ENCODE measurements at regions not wholly inside any gene's neighbourhood (a gene's known extent, or its start where the extent isn't known, plus 50 kb on each side); places are given as distances from the start of the nearest gene placed in this dataset.

DNA sequence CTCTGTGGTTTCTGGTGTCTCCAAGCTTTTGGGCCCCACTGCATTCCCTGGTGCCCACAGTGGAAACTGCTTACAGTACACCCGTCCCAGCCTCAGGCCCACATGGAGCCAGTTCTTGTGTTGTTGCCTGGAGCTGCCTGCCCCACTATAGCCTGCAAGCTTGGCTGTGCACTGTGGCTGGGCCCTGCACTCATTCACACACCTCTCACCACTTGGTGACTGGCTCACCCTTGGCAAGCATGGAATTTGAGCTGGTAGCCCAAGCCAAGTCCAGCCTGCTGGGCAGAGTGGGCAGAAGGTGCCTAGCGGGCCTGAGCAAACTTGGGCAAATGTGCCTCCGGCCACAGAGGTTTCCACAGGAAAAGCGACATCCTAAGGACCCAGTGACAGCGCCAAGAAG is 472.3 kb downstream of the MMUT start:
- H3K9me3 ChIP-seq (ENCODE audit: low read length) = no peaks in the 10 kb centered on the region; the same call in 1 of the 2 replicates
- no peaks in the 10 kb centered on the region for H3K79me2 ChIP-seq (ENCODE audit: insufficient read depth, low read length)
- POLR2A ChIA-PET = no interaction called here
- intact Hi-C loops (cut with micrococcal nuclease; ENCODE audit: unreplicated experiment) (no loop called here), in situ Hi-C loops (cut with HindIII; ENCODE audit: extremely low pct_ligation_motif_present, low pct_unique_long_range_greater_than_20kb) (no loop called here)
- DNase-seq (ENCODE audit: low spot score) (no peak), FAIRE-seq (no peak), ATAC-seq (peak; percentile 86)
- no peak overlapping the region for H3K9ac ChIP-seq (ENCODE audit: insufficient read depth, low read depth, low read length)
- no peak overlapping the region for H2AFZ ChIP-seq (ENCODE audit: low read length)
- CTCF ChIA-PET (ENCODE audit: low intra/inter-chr PET ratio, low total read pairs) = no interaction called here
- H3K36me3 ChIP-seq (replicated peaks in 1 of 2; ENCODE audit: control insufficient read depth in 1 of 2, insufficient read depth in 2 of 2, low read length in 2 of 2) = no peaks in the 10 kb centered on the region
- H4K20me1 ChIP-seq (ENCODE audit: insufficient read depth, low read length) = no peaks in the 10 kb centered on the region
- TF ChIP-seq SIN3B (IDR thresholded peaks at IDR 0.05; ENCODE audit: low read length) (no peak), ZNF326 (CRISPR knock-in tag; IDR thresholded peaks at IDR 0.05; ENCODE audit: borderline replicate concordance) (no peak), PLRG1 (conservative IDR thresholded peaks at IDR 0.05) (no peak), ZNF329 (CRISPR knock-in tag; IDR thresholded peaks at IDR 0.05; ENCODE audit: low read depth) (no peak), SIX1 (CRISPR knock-in tag; IDR thresholded peaks at IDR 0.05; ENCODE audit: borderline replicate concordance) (no peak)
- no peak overlapping the region for H3K4me3 ChIP-seq (replicated peaks in 1 of 3; ENCODE audit: insufficient read depth in 1 of 3, low read depth in 2 of 3, low read length in 3 of 3)
- BruUV-seq (replicated peaks) = no TSS peak
- no peak overlapping the region for H3K27ac ChIP-seq (ENCODE audit: extremely low read length, insufficient read depth, low read length)
- 21% methylated on average over 5 of the region's 5 CpGs for WGBS (ENCODE audit: low lambda C conversion rate)
- no peaks in the 10 kb centered on the region; a peak in 1 of 5 replicates for H3K27me3 ChIP-seq (ENCODE audit: control insufficient read depth in 1 of 2, insufficient read depth in 2 of 2, low read length in 2 of 2)
- H3K4me2 ChIP-seq (ENCODE audit: low read depth, low read length) = peak overlapping the region; percentile 33
- no peaks in the 10 kb centered on the region for H3K4me1 ChIP-seq (ENCODE audit: insufficient read depth, low read length)

DNA sequence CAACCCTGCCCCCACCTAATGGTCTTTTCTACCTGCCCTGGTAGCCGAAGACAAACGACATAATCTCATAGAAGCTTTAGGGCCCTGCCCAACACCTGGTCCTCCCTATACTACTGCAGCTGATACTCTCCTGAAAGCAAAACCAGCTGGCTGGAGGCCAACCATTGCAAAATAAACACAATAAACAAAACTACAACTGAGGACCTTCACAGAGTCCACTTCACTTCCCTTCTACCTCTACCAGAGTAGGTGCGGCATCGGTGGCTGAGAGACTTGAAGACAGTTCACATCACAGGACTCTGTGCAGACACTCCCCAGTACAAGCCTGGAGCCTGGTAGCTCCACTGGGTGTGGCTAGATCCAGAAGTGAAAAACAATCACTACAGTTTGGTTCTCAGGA is 476.2 kb downstream of the MMUT start:
- no peak overlapping the region for H2AFZ ChIP-seq (ENCODE audit: low read length)
- CTCF ChIA-PET (ENCODE audit: low intra/inter-chr PET ratio, low total read pairs) = no interaction called here

More for the DNA sequence above, 476.2 kb downstream of the MMUT start:
- DNase-seq (ENCODE audit: low spot score) (no peak), ATAC-seq (no peak), FAIRE-seq (no peak)
- POLR2A ChIA-PET = no interaction called here
- 40% methylated on average over 4 of the region's 4 CpGs for WGBS (ENCODE audit: low lambda C conversion rate)
- Histone ChIP-seq H3K79me2 (ENCODE audit: insufficient read depth, low read length) (no peaks in the 10 kb centered on the region), H3K4me2 (ENCODE audit: low read depth, low read length) (no peak overlapping the region), H3K36me3 (replicated peaks in 1 of 2; ENCODE audit: control insufficient read depth in 1 of 2, insufficient read depth in 2 of 2, low read length in 2 of 2) (no peaks in the 10 kb centered on the region), H3K9ac (ENCODE audit: insufficient read depth, low read depth, low read length) (no peak overlapping the region), H4K20me1 (ENCODE audit: insufficient read depth, low read length) (no peaks in the 10 kb centered on the region), H3K4me1 (ENCODE audit: insufficient read depth, low read length) (no peaks in the 10 kb centered on the region), H3K27me3 (ENCODE audit: control insufficient read depth in 1 of 2, insufficient read depth in 2 of 2, low read length in 2 of 2) (no peaks in the 10 kb centered on the region; a peak in 1 of 5 replicates), H3K9me3 (ENCODE audit: low read length) (no peaks in the 10 kb centered on the region; the same call in 1 of the 2 replicates), H3K4me3 (replicated peaks in 1 of 3; ENCODE audit: insufficient read depth in 1 of 3, low read depth in 2 of 3, low read length in 3 of 3) (no peak overlapping the region), H3K27ac (ENCODE audit: extremely low read length, insufficient read depth, low read length) (no peak overlapping the region)
- in situ Hi-C loops (cut with HindIII; ENCODE audit: extremely low pct_ligation_motif_present, low pct_unique_long_range_greater_than_20kb) = no loop called here
- no peak for TF ChIP-seq ZNF510 (CRISPR knock-in tag; IDR thresholded peaks at IDR 0.05; ENCODE audit: low read depth)
- no peak for TF ChIP-seq ZNF549 (CRISPR knock-in tag; IDR thresholded peaks at IDR 0.05)
- no peak for TF ChIP-seq ZNF660 (CRISPR knock-in tag; IDR thresholded peaks at IDR 0.05; ENCODE audit: borderline replicate concordance, low read depth)
- TF ChIP-seq KAT8 (CRISPR knock-in tag; IDR thresholded peaks at IDR 0.05) = no peak
- TF ChIP-seq, protein P1, sequence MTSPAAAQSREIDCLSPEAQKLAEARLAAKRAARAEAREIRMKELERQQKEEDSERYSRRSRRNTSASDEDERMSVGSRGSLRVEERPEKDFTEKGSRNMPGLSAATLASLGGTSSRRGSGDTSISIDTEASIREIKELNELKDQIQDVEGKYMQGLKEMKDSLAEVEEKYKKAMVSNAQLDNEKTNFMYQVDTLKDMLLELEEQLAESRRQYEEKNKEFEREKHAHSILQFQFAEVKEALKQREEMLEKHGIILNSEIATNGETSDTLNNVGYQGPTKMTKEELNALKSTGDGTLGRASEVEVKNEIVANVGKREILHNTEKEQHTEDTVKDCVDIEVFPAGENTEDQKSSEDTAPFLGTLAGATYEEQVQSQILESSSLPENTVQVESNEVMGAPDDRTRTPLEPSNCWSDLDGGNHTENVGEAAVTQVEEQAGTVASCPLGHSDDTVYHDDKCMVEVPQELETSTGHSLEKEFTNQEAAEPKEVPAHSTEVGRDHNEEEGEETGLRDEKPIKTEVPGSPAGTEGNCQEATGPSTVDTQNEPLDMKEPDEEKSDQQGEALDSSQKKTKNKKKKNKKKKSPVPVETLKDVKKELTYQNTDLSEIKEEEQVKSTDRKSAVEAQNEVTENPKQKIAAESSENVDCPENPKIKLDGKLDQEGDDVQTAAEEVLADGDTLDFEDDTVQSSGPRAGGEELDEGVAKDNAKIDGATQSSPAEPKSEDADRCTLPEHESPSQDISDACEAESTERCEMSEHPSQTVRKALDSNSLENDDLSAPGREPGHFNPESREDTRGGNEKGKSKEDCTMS (CRISPR knock-in tag; conservative IDR thresholded peaks at IDR 0.05) = no peak
- TF ChIP-seq MED8 (CRISPR knock-in tag; IDR thresholded peaks at IDR 0.05; ENCODE audit: insufficient replicate concordance) = no peak
- TF ChIP-seq, protein P2, sequence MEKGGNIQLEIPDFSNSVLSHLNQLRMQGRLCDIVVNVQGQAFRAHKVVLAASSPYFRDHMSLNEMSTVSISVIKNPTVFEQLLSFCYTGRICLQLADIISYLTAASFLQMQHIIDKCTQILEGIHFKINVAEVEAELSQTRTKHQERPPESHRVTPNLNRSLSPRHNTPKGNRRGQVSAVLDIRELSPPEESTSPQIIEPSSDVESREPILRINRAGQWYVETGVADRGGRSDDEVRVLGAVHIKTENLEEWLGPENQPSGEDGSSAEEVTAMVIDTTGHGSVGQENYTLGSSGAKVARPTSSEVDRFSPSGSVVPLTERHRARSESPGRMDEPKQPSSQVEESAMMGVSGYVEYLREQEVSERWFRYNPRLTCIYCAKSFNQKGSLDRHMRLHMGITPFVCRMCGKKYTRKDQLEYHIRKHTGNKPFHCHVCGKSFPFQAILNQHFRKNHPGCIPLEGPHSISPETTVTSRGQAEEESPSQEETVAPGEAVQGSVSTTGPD (CRISPR knock-in tag; IDR thresholded peaks at IDR 0.05) = no peak
- TF ChIP-seq, protein P3, sequence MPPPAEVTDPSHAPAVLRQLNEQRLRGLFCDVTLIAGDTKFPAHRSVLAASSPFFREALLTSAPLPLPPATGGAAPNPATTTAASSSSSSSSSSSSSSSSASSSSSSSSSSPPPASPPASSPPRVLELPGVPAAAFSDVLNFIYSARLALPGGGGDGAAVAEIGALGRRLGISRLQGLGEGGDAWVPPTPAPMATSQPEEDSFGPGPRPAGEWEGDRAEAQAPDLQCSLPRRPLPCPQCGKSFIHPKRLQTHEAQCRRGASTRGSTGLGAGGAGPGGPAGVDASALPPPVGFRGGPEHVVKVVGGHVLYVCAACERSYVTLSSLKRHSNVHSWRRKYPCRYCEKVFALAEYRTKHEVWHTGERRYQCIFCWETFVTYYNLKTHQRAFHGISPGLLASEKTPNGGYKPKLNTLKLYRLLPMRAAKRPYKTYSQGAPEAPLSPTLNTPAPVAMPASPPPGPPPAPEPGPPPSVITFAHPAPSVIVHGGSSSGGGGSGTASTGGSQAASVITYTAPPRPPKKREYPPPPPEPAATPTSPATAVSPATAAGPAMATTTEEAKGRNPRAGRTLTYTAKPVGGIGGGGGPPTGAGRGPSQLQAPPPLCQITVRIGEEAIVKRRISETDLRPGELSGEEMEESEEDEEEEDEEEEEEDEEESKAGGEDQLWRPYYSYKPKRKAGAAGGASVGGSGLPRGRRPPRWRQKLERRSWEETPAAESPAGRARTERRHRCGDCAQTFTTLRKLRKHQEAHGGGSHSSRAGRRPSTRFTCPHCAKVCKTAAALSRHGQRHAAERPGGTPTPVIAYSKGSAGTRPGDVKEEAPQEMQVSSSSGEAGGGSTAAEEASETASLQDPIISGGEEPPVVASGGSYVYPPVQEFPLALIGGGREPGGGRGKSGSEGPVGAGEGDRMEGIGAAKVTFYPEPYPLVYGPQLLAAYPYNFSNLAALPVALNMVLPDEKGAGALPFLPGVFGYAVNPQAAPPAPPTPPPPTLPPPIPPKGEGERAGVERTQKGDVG (CRISPR knock-in tag; IDR thresholded peaks at IDR 0.05; ENCODE audit: borderline replicate concordance) = no peak
- no TSS peak for BruUV-seq (replicated peaks)
- intact Hi-C loops (cut with micrococcal nuclease; ENCODE audit: unreplicated experiment) = no loop called here
